Astrocyte of the cerebellum (primary cell): ENCODE measurements at regions not wholly inside any gene's neighbourhood (a gene's known extent, or its start where the extent isn't known, plus 50 kb on each side); places are given as distances from the start of the nearest gene placed in this dataset.

Source experiments
- DNase-seq: peaks from one replicate; pipeline ENCODE4 v3.0.0-alpha.2; 2011; ENCODE audit warnings: low read depth
- H3K4me3 ChIP-seq: 2 replicates; pipeline ENCODE4 v1.5.1; 2011; ENCODE audit warnings: mild to moderate bottlenecking, low read depth, low read length, moderate library complexity
- in situ Hi-C: cut with HindIII; loops from 2 replicates; pipeline ENCODE4 v1.10.0; 2017; ENCODE audit warnings: low sequenced_read_pairs
- TF ChIP-seq, protein P1 (sequence below): IDR thresholded peaks from 2 replicates; pipeline ENCODE4 v1.5.1; 2012; ENCODE audit warnings: low read length, low read depth, moderate library complexity, mild to moderate bottlenecking; ENCODE audit errors: missing control alignments

DNA sequence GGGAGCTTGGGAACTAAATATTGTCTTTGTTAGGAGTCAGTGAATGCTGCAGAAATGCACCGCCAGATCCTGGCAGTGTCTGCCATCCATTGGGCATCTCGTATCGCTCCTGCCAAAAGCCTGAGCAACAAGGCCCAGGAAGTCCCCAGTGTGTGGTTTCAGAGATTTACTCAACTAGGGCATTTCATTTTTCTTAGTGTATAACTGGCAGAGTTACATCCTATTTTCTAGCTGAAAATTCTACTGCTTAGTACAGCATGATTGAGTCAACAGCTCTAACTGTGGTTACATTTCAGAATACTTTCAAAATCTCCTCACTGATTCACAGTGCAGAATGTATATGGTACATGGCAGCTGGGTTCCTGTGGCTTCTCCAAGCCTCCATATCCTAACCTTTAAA lies 95.8 kb upstream of the CREB5 start:
- DNase-seq, result no peak
- TF ChIP-seq, protein P1, sequence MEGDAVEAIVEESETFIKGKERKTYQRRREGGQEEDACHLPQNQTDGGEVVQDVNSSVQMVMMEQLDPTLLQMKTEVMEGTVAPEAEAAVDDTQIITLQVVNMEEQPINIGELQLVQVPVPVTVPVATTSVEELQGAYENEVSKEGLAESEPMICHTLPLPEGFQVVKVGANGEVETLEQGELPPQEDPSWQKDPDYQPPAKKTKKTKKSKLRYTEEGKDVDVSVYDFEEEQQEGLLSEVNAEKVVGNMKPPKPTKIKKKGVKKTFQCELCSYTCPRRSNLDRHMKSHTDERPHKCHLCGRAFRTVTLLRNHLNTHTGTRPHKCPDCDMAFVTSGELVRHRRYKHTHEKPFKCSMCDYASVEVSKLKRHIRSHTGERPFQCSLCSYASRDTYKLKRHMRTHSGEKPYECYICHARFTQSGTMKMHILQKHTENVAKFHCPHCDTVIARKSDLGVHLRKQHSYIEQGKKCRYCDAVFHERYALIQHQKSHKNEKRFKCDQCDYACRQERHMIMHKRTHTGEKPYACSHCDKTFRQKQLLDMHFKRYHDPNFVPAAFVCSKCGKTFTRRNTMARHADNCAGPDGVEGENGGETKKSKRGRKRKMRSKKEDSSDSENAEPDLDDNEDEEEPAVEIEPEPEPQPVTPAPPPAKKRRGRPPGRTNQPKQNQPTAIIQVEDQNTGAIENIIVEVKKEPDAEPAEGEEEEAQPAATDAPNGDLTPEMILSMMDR, result no peak
- H3K4me3 ChIP-seq, result no peak overlapping the region
- in situ Hi-C loops, result no loop called here

DNA sequence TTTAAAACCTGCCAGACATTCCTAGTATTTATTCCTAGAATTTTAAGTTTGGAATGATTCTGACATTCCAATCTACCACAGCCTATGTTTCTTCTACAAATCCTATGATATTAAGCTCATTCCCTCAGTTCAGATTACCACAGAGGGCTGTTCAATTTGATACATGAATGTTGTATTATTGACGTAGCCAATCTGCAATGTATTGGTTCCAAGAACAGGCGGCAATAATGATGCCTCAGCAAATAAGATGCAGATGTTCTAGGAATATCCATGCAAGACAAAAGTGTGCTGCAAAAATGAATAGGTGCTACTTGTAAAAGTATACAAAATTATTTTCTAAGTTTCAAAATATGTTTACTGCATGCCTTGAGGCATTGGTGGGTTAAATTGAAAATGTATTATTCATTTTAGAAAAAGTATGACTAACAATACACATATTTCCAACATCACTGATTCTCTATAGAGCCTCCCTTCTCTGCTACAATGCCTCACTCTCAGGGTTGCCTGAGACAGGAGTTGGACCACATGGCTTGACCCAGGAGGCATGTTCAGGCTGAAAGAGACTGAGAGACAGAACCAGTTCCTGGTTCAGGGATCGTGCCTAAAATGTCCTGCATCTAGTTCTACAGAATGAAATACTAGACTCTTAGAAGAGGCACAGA lies 94.1 kb upstream of the CREB5 start:
- in situ Hi-C loops, result no loop called here
- DNase-seq, result no peak
- H3K4me3 ChIP-seq, result no peak overlapping the region
- TF ChIP-seq, protein P1, result no peak

DNA sequence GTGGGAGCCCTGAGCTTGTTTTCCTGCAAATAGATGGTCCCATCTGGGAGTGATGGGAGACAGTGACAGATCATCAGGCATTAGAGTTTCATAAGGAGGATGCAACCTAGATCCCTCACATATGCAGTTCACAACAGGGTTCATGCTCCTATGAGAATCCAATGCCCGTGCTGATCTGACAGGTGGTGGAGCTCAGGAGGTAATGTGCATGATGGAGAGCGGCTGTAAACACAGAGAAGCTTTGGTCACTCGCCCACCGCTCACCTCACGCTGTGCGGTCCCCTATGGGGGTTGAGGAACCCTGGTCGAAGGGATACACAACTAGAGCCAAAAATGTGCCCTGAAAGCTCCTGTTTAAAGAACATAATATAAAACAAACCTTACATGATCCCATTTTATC lies 88.5 kb upstream of the CREB5 start:
- no peak overlapping the region for H3K4me3 ChIP-seq
- TF ChIP-seq, protein P1, result no peak
- no peak for DNase-seq
- in situ Hi-C loops, result no loop called here

DNA sequence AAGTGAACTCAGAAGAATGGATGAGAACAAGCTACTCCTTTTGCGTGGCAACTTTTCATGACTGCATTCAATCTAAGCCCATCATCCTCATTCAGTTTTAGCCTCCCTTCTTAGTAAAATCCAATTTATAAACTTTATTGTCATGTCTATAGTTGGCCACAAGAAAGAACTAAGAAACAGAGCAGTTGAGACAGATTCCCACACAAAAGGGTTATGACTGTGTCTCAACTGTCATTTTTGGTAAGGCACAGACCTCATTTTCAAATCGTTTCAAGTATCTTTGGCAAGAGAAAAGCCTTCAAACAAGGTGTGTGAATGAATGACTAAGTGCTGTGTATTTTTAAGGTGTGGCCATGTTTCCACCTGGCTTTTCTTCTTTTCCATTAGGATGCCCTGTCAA lies 84.2 kb upstream of the CREB5 start:
- TF ChIP-seq, protein P1, result no peak
- H3K4me3 ChIP-seq, result no peak overlapping the region
- in situ Hi-C loops, result no loop called here
- no peak for DNase-seq

DNA sequence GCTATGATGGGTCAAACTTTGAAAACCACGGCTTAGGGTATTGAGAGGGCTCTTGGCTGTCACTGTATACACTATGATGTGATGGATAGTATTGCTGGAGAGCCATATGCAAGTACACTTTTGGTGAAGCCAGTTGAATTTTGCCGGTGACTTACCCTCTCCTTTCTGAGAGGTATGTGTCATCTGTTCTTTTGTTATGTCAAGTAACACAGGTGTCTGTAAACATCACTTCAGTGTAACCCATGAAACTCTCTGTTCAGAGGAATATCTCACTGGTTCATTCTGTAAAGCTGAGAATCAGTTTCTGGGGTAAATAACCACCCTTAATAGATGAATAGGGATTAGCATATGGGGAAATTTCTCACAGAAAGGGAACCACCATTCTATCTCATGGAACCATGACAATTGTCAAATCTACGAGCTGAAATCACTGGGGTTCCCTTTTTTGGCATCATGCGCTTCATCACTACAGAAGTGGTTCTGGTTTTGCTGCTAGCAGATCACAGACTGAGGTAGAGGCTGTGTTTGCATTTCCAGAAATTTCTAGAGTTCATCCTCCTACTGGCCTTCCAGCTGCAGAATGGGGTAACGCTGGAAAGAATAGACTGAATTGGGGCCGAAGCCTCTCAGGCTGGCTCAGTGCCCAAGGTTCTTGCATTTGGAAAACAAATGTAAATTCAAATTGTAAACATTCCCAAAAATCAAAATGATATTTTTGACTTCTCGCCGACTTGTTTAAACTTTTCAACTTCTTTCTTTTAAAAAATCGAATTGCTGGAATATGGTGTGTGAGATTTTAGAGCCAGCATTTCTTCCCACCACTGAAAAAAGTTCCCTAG lies 83.3 kb upstream of the CREB5 start:
- DNase-seq, result no peak
- in situ Hi-C loops, result no loop called here
- H3K4me3 ChIP-seq, result no peak overlapping the region
- TF ChIP-seq, protein P1, result no peak

DNA sequence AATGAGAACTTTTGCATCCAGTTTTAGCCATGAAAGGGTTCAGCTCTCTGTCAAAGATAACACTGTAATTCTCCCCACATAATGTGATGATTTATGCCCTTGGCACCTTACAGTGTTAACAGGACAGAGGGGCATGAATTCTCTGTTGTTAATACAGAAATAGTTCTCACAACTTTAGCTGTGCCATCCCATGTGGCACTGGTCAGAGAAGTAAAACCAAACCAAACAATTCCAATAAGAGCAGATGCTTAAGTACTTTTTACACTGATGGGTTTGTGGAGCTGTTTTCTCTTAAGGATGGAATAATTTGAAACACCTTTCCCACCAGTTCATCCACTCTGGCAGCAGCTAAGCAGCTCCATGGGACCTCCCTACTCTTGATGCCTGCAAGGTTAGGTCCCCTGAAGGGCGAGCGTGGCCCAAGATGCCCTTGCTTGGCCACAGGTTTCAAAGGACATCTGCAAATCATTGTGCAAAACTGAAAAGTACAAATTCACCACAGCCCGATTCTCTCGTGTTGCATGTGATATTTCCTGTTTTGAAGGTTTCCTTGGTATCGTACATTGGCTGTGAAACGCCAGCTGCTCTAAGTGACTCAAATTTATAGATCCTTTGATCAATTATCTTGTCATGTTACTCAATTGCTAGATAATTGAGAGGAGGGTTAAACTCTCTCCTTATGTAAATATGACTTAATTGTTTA lies 82.5 kb upstream of the CREB5 start:
- in situ Hi-C loops, result loop anchor here (5.0 kb wide), 1 partner anchor 38 kb away; no protein-coding TSS in a partner anchor
- no peak for DNase-seq
- TF ChIP-seq, protein P1, result no peak
- no peak overlapping the region for H3K4me3 ChIP-seq
